Activated T-cell treated with anti-CD3 and anti-CD28 coated beads for 48 hours (primary cell): ENCODE measurements at regions not wholly inside any gene's neighbourhood (a gene's known extent, or its start where the extent isn't known, plus 50 kb on each side); places are given as distances from the start of the nearest gene placed in this dataset.

ENCODE experiments used
- DNase-seq: peaks from one replicate; pipeline ENCODE4 v3.0.0-alpha.2; 2020; ENCODE audit warnings: low read depth

DNA sequence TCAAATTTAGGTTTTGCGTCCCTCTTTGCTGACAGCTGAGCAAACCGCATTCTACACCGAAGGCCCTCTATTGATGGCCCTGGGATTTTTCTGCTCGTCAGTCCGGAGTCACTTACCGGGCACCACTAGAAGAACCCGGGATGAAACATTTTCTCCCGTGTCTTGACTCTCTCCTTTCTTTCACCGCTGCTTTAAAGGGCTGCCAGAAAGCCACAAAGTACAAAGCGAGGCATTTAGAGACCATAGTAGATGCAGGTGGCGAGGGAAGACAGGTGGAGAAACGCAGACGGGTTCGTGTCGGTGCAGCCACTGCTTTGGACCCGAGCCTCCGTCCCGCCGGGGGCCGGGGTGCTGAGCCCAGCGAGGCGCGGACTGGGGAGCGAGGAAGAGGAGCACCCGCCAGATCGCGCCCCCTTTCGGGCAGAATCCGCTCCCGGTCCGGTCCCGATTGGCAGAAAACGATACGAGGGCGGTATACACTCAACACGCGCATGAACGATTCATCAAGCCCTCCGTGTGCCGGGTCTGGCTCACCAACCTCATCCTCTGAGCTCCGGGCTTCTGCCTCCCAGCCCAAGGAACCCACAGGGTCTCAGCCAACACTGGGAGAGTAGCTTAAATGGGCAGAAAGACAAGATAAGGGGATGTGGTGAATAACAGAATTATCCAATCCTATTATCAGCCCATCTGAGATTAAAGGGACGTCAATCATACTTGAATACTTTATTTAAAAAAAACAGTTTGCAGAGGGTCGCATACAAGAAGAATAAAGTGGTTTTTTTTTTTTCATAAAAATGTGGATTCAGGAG is 84.9 kb downstream of the TRIM27 start:
- DNase-seq = peak; percentile 88

DNA sequence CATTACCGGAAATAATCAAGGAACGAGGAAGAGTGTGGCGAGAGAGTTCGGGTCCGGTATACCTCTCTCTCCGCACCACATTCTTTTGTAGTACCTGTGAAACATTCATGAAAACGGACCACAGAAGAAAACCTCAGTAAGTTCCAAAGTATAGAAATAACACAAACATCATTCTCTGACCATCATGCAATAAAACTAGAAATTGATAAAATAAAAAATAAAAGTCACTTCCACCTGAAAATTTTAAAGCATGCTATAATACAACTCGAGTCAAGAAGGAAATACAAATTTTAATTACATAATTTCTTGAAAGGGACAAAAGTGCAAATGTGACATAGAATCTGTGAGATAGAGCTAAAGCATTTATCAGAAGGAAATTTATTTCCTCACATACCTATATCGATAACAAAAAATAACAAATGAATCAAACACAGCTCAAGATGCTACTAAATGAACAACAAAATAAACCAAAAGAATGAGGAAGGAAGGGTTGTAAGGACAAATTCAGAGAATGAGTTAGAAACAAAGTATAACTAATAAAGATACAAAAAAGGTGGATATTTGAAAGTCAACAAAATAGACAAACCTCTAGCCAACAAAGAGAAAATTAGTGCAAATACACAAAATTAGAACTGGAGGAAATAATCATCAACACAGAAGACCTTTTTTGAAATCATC is 84.2 kb downstream of the TRIM27 start:
- no peak for DNase-seq

DNA sequence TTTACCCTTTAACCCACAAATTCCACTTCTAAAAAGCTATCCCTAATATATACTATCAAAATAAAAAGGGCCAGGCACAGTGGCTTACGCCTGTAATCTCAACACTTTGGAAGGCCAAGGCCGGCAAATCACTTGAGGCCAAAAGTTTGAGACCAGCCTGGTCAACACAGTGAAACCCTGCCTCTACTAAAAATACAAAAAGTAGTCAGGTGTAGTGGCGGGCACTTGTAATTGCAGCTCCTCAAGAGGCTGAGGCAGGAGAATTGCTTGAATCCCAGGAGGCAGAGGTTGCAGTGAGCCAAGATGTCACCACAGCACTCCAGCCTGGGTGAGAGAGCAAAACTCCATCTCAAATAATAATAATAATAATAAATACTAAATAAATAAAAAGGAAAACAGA is 82.5 kb downstream of the TRIM27 start:
- DNase-seq = no peak

DNA sequence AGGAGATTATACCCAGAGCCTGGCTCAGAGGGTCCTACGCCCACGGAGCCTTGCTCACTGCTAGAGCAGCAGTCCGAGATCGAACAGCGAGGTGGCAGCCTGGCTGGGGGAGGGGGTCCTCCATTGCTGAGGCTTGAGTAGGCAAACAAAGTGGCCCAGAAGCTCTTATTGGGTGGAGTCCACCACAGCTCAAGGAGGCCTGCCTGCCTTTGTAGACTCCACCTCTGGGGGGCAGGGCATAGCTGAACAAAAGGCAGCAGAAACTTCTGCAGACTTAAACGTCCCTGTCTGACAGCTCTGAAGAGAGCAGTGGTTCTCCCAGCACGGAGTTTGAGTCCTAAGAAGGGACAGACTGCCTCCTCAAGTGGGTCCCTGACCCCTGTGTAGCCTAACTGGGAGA is 75.0 kb downstream of the TRIM27 start:
- peak; percentile 15 for DNase-seq
